ENCODE measurements at regions not wholly inside any gene's neighbourhood (a gene's known extent, or its start where the extent isn't known, plus 50 kb on each side); places are given as distances from the start of the nearest gene placed in this dataset.

DNA sequence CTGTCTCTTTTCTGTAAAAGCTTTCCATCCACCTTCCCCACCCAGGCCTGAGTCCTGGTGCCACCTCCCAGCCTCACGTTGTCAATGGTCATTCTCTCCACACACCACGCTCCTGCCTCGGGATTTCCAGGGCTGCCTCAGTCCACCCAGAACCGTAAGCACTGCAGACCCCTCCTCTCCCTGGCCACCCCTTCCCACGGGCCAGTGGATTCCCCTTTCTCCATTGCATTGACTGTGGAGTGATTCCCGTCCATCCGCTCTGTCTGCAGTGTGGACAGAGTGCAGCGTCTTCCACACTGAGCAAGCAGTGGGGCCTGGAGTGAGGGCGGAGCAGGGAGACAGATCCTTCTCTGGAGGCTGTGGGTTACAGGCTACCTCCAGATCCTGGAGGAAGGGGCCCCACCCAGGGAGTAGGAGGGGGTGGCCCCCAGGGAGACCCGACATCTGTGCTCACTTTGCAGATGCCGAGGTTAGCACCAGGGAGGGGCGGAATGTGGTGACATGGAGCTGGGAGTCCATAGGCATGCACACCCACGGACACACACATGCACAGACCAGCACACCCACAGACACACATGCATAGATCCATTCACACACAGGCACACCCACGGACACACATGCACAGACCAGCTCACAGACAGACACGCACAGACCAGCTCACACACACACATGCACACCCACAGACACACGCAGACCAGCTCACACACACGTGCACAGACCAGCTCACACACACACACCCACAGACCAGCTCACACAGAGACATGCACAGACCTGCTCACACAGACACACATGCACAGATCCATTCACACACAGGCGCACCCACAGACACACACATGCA is 109.6 kb upstream of the B3GAT1 start:
- TF ChIP-seq POLR2A (IDR thresholded peaks at IDR 0.05): no peak
- TF ChIP-seq, protein P1, sequence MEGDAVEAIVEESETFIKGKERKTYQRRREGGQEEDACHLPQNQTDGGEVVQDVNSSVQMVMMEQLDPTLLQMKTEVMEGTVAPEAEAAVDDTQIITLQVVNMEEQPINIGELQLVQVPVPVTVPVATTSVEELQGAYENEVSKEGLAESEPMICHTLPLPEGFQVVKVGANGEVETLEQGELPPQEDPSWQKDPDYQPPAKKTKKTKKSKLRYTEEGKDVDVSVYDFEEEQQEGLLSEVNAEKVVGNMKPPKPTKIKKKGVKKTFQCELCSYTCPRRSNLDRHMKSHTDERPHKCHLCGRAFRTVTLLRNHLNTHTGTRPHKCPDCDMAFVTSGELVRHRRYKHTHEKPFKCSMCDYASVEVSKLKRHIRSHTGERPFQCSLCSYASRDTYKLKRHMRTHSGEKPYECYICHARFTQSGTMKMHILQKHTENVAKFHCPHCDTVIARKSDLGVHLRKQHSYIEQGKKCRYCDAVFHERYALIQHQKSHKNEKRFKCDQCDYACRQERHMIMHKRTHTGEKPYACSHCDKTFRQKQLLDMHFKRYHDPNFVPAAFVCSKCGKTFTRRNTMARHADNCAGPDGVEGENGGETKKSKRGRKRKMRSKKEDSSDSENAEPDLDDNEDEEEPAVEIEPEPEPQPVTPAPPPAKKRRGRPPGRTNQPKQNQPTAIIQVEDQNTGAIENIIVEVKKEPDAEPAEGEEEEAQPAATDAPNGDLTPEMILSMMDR (IDR thresholded peaks at IDR 0.05): no peak

Data from heart left ventricle (tissue), 13 donors.